Mucosa of gallbladder (tissue), 1 donor: ENCODE measurements at regions not wholly inside any gene's neighbourhood (a gene's known extent, or its start where the extent isn't known, plus 50 kb on each side); places are given as distances from the start of the nearest gene placed in this dataset.
"Not testable (repeated sequence)": the region's sequence is repeated elsewhere in the genome, so short reads cannot be mapped to it uniquely, and the experiment has no call there.

ENCODE experiments used
- DNase-seq: peaks from one replicate; pipeline ENCODE4 v3.0.0-alpha.2; 2020; ENCODE audit warnings: low spot score
- donor health status: DM: no; HTN: no; CAD: no.

DNA sequence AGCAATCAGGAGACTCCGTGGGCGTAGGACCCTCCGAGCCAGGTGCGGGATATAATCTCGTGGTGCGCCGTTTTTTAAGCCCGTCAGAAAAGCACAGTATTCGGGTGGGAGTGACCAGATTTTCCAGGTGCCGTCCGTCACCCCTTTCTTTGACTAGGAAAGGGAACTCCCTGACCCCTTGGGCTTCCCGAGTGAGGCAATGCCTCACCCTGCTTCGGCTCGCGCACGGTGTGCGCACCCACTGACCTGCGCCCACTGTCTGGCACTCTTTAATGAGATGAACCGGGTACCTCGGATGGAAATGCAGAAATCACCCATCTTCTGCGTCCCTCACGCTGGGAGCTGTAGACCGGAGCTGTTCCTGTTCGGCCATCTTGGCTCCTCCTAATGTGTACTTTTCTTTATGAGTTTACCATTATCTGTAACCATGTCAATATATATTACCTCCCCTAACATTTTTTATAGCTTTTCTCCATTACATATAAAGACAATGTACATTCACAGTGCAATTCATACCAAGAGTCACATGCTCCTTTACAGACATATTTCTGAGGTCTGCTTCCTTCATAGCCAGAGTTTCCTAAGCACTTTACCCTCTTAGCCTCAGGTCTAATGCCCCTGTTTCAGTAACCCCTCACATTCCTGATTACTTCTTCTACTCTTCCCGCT is 71.4 kb upstream of the TLE4 start:
- DNase-seq, result not testable (repeated sequence)

GRCh38 chr9:79501546-79501945 is 70.2 kb upstream of the TLE4 start:
- DNase-seq, result no peak

DNA sequence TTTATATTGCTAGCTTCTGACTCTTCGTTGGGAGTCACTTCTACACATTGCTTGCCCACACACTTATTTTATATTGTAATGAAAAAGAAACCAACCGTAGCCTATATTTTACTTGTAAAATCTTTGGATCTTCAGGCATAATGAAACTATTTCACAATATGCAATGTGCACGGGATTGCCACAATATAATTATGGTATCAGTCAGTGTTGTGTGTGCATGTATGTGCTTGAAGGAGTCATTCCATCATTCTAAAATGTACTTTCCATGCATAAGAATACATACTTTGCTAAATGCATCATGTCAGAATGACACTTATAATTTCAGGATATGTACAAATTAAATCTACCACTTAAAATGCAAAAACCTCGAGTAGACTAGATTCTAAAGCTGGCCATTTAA is 64.0 kb upstream of the TLE4 start:
- DNase-seq, result no peak

GRCh38 chr9:79512251-79512650 is 59.5 kb upstream of the TLE4 start:
- DNase-seq, result no peak
